Aorta (tissue), 5 donors: ENCODE measurements at regions not wholly inside any gene's neighbourhood (a gene's known extent, or its start where the extent isn't known, plus 50 kb on each side); places are given as distances from the start of the nearest gene placed in this dataset.

Experiments
- ATAC-seq: fragments of 200-7000 bp; cut with Tn5 transposase; one replicate; pipeline ENCODE4 v1.9.1; 2022; ENCODE audit warnings: moderate library complexity; ENCODE audit not compliant: low FRiP score
- DNase-seq, 2 donors: peaks; one replicate each; pipeline ENCODE4 v3.0.0-alpha.2; 2020
- H3K27ac ChIP-seq, 2 donors: one replicate each; pipeline ENCODE4 v1.5.1; 2013; ENCODE audit warnings: low read length in 2 of 2, mild to moderate bottlenecking in 2 of 2, moderate library complexity in 2 of 2, control low read depth in 1 of 2, inconsistent platforms in 1 of 2, low read depth in 1 of 2
- H3K27me3 ChIP-seq, 2 donors: one replicate each; pipeline ENCODE4 v1.6.1; 2013; ENCODE audit warnings: control low read depth in 1 of 2, low read length in 1 of 2, mild to moderate bottlenecking in 1 of 2, moderate library complexity in 1 of 2; ENCODE audit not compliant: insufficient read depth in 2 of 2, control insufficient read depth in 1 of 2
- H3K36me3 ChIP-seq, 2 donors: one replicate each; pipeline ENCODE4 v1.6.1; 2013; ENCODE audit warnings: control low read depth in 1 of 2, low read length in 1 of 2, mild to moderate bottlenecking in 1 of 2; ENCODE audit not compliant: insufficient read depth in 2 of 2, control insufficient read depth in 1 of 2
- H3K4me1 ChIP-seq, 2 donors: one replicate each; pipeline ENCODE4 v1.6.1; 2013; ENCODE audit warnings: low read length in 2 of 2, control low read depth in 1 of 2, mild to moderate bottlenecking in 1 of 2, moderate library complexity in 1 of 2; ENCODE audit not compliant: insufficient read depth in 2 of 2, control insufficient read depth in 1 of 2
- H3K4me3 ChIP-seq, 2 donors: one replicate each; pipeline ENCODE4 v1.5.1; 2013; ENCODE audit warnings: low read length in 2 of 2, control low read depth in 1 of 2, mild to moderate bottlenecking in 1 of 2
- H3K9me3 ChIP-seq: one replicate; pipeline ENCODE4 v1.6.1; 2013; ENCODE audit warnings: mild to moderate bottlenecking, low read length; ENCODE audit not compliant: control insufficient read depth
- WGBS, 2 donors: extraction: QIAGEN DNeasy Blood & Tissue Kit; methylation state at CpG; one replicate each; pipeline ENCODE4 v1.1.7; 2013; 5-methylcytosine and 5-hydroxymethylcytosine counted together
- intact Hi-C, 2 donors: fragments of 100-400 bp; cut with DNase I; formaldehyde crosslinking; loops; one replicate each; pipeline versions ENCODE4 v1.14.2 to v1.15.0; 2022
- donor health status: healthy with polysubstance abuse.
- donor health status: Bipolar disorder and iron deficiency.
- donor health status: DM: no; HTN: no; CAD: no.
- donor health status: DM: no; HTN: no; CAD: no.
- donor health status: DM: yes; HTN: yes; CAD: no.

GRCh38 chr2:3104261-3104660 lies 273.4 kb downstream of the EIPR1 start:
- Histone ChIP-seq H3K4me1 (no peaks in the 10 kb centered on the region), H3K27me3 (no peaks in the 10 kb centered on the region), H3K4me3 (no peak overlapping the region), H3K36me3 (no peaks in the 10 kb centered on the region), H3K27ac (no peak overlapping the region), H3K9me3 (no peaks in the 10 kb centered on the region)
- ATAC-seq (no peak), DNase-seq (no peak)
- 87 to 91% methylated on average over 11 of the region's 11 CpGs for WGBS, 2 donors
- intact Hi-C loops, result no loop called here

DNA sequence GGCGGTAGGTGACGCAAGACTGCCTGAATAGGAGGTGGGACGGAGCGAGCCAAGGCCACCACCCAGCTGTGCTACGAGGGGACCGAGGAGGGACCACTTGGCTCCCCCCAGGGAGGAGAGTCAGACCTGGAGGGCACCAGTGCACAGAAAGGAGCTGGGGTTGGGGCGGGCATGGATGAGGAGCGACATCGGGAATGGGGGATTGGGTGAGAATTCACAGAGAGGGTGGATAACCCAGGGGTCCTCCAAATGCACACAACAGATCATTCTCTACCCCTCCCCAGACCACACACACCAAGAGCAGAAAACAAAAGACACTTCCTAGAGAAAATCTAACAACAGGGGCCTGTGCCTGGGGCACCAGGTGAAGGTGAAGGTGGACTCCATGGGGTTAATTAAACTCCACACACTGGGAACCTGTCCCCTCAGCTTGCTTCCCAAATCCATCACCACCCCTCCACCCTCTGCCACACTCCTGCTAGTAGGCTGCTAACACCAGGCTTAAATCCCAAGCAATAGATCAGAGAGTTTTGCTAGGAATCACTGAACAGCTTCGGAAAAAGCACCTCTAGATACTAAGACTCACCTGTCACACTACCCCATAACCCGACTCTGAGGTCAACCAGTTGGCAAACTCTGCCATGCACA lies 274.6 kb downstream of the EIPR1 start:
- H3K36me3 ChIP-seq, result no peaks in the 10 kb centered on the region
- DNase-seq (no peak), ATAC-seq (no peak)
- WGBS, 2 donors, result 91 to 92% methylated on average over 11 of the region's 11 CpGs
- no peaks in the 10 kb centered on the region for H3K9me3 ChIP-seq
- no peaks in the 10 kb centered on the region for H3K4me1 ChIP-seq
- no peak overlapping the region for H3K27ac ChIP-seq
- no peak overlapping the region for H3K4me3 ChIP-seq
- intact Hi-C loops, result no loop called here
- no peaks in the 10 kb centered on the region for H3K27me3 ChIP-seq

DNA sequence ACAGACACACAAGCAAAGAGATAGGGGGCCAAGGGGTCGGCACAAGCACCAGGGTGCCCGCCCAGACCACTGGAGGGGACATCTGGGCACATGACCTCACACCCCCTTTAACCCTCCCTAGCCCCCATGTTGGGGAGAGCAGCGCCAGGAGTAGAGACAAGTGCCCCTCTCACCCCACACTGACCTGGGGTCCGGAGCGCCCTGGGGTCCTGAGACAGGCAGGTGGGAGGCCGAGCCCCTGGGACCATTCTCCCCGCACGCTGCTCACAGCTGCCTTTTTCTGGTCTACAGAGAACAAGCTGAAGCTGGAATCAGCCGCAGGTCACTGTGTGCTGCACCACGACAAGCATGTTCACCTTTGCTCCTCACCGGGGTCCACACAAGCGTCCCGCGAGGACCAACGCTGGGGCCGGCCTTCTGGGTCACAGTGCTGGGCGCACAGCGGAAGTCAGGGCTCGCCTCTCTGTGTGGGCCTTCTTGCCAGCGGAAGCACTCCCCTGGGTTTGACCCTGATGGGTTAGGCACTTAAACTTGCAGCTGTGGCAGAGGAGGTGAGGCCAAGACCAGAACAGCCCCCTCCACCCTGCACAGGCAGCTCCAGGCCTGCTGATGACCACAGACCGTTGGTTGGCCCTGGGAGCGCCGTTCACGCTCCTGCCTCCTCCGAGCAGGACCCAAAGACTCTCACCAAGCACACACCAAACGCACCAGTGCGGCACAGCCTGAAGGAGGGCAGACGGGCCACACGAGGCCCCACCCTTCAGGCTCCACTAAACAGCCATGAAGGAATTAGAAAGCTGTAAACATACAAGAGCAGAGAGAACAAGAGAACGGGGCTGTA lies 275.3 kb downstream of the EIPR1 start:
- H3K9me3 ChIP-seq, result no peaks in the 10 kb centered on the region
- no peak for ATAC-seq
- H3K36me3 ChIP-seq, result no peaks in the 10 kb centered on the region
- WGBS, 2 donors, result 86 to 90% methylated on average over 30 of the region's 30 CpGs
- no peaks in the 10 kb centered on the region for H3K4me1 ChIP-seq
- no peaks in the 10 kb centered on the region for H3K27me3 ChIP-seq
- no peak for DNase-seq
- no peak overlapping the region for H3K4me3 ChIP-seq
- intact Hi-C loops, result no loop called here
- no peak overlapping the region for H3K27ac ChIP-seq

- DNase-seq, result no peak
- Histone ChIP-seq H3K36me3 (no peaks in the 10 kb centered on the region), H3K9me3 (no peaks in the 10 kb centered on the region), H3K27me3 (no peaks in the 10 kb centered on the region), H3K4me3 (no peak overlapping the region), H3K4me1 (no peaks in the 10 kb centered on the region), H3K27ac (no peak overlapping the region)
- intact Hi-C loops, result no loop called here
- WGBS, 2 donors, result 65 to 69% methylated on average over 33 to 34 of the region's 34 CpGs
- no peak for ATAC-seq
Observed at GRCh38 chr2:3101016-3101942, 276.3 kb downstream of the EIPR1 start.

DNA sequence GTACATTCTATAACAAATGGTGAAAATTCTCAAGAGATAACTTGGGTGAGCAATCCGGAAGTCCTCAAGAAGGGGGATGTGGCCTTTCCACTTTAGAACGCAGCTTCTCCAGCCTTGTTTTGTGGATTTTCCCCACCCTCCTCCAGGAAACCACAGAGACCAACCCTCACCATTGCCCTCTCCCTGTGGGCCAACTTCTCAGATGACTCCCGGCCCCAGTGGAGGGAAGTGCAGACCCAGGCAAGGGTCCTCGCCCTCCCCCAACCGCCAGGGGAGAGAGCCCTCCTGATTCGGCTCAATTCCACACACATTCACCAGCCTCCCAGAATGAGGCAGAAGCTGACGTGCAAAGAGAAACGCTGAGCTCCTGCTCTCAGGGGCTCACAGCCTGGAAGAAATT lies 277.2 kb downstream of the EIPR1 start:
- Histone ChIP-seq H3K4me3 (no peak overlapping the region), H3K9me3 (no peaks in the 10 kb centered on the region), H3K27ac (no peak overlapping the region), H3K27me3 (no peaks in the 10 kb centered on the region), H3K36me3 (no peaks in the 10 kb centered on the region), H3K4me1 (no peaks in the 10 kb centered on the region)
- ATAC-seq, result no peak
- intact Hi-C loops, result no loop called here
- no peak for DNase-seq
- 39 to 54% methylated on average over 8 of the region's 8 CpGs for WGBS, 2 donors

GRCh38 chr2:3099860-3100234 lies 277.8 kb downstream of the EIPR1 start:
- WGBS, 2 donors, result 87 to 90% methylated on average over 12 of the region's 12 CpGs
- intact Hi-C loops, result no loop called here
- Histone ChIP-seq H3K27ac (no peak overlapping the region), H3K4me1 (no peaks in the 10 kb centered on the region), H3K27me3 (no peaks in the 10 kb centered on the region), H3K36me3 (no peaks in the 10 kb centered on the region), H3K9me3 (no peaks in the 10 kb centered on the region), H3K4me3 (no peak overlapping the region)
- ATAC-seq (no peak), DNase-seq (no peak)

- Histone ChIP-seq H3K27ac (no peak overlapping the region), H3K4me3 (no peak overlapping the region), H3K4me1 (no peaks in the 10 kb centered on the region), H3K27me3 (no peaks in the 10 kb centered on the region), H3K9me3 (no peaks in the 10 kb centered on the region), H3K36me3 (no peaks in the 10 kb centered on the region)
- DNase-seq (no peak), ATAC-seq (no peak)
- 84 to 89% methylated on average over 6 of the region's 6 CpGs for WGBS, 2 donors
- intact Hi-C loops, result no loop called here
Observed at GRCh38 chr2:3099145-3099859, 278.3 kb downstream of the EIPR1 start.

- H3K27me3 ChIP-seq, result no peaks in the 10 kb centered on the region
- H3K4me3 ChIP-seq, result no peak overlapping the region
- H3K4me1 ChIP-seq, result no peaks in the 10 kb centered on the region
- 51 to 66% methylated on average over 2 of the region's 2 CpGs for WGBS, 2 donors
- ATAC-seq (no peak), DNase-seq (no peak)
- no peaks in the 10 kb centered on the region for H3K9me3 ChIP-seq
- no peak overlapping the region for H3K27ac ChIP-seq
- intact Hi-C loops, result no loop called here
- no peaks in the 10 kb centered on the region for H3K36me3 ChIP-seq
Observed at GRCh38 chr2:3098231-3098630, 279.4 kb downstream of the EIPR1 start.
